ENCODE measurements at regions not wholly inside any gene's neighbourhood (a gene's known extent, or its start where the extent isn't known, plus 50 kb on each side); places are given as distances from the start of the nearest gene placed in this dataset.

- FAIRE-seq = no peak
Observed at GRCh38 chr5:71882826-71883741, 164.0 kb downstream of the CARTPT start.

GRCh38 chr5:71883742-71884103, 164.6 kb downstream of the CARTPT start:
- peak overlapping the region; percentile 65 to 75 for H3K27ac ChIP-seq
- ChIA-PET CTCF (interaction anchor here (0.7 to 2.5 kb wide), 2 partner anchors 11 to 68 kb away, joined by 4 to 8 read pairs; no protein-coding TSS in a partner anchor), POLR2A (no interaction called here)
- 62% methylated on average over 2 of the region's 2 CpGs for WGBS (ENCODE audit: missing lambda C conversion rate)
- ATAC-seq (peak; percentile 24 to 41; a peak in 4 of 6 replicates), DNase-seq (ENCODE audit: low read depth in 1 of 2, low spot score in 1 of 2) (no peak), FAIRE-seq (no peak)
- TF ChIP-seq RNF2 (IDR thresholded peaks at IDR 0.05; ENCODE audit: borderline replicate concordance, low read depth) (no peak), CEBPB (IDR thresholded peaks at IDR 0.05) (no peak), MYC (IDR thresholded peaks at IDR 0.05; ENCODE audit: borderline replicate concordance, low read length) (no peak)
- H3K4me1 ChIP-seq = peaks cover 26% of the 10 kb centered on the region
- no peaks in the 10 kb centered on the region for H3K9me3 ChIP-seq
- no peak overlapping the region for H3K4me3 ChIP-seq
- peak overlapping the region; percentile 59 for H3K4me2 ChIP-seq

More at GRCh38 chr5:71882826-71883741, 164.0 kb downstream of the CARTPT start:
- peak in 1 of 2 experiments; percentile 61 for DNase-seq (ENCODE audit: low read depth in 1 of 2, low spot score in 1 of 2)
- Histone ChIP-seq H3K27ac (peak overlapping the region; percentile 65 to 75), H3K4me2 (peak overlapping the region; percentile 59), H3K4me1 (peaks cover 26% of the 10 kb centered on the region), H3K4me3 (no peak overlapping the region), H3K9me3 (no peaks in the 10 kb centered on the region)
- TF ChIP-seq KDM1A (IDR thresholded peaks at IDR 0.05; ENCODE audit: low read depth) = no peak
- peak in 1 of 2 experiments; percentile 21; a peak in 2 of 5 replicates for TF ChIP-seq RAD21 (conservative IDR thresholded peaks at IDR 0.05 in 1 of 2, IDR thresholded peaks at IDR 0.05 in 1 of 2)
- peak; percentile 76 to 79 for ATAC-seq
- WGBS (ENCODE audit: missing lambda C conversion rate) = 67% methylated on average over 10 of the region's 10 CpGs
- ChIA-PET POLR2A (no interaction called here), CTCF (interaction anchor here (0.6 to 2.5 kb wide), 5 partner anchors 10 to 286 kb away, joined by 3 to 8 read pairs (median 4); no protein-coding TSS in a partner anchor)

GRCh38 chr5:71884926-71885325, 165.9 kb downstream of the CARTPT start:
- DNase-seq (ENCODE audit: low read depth in 1 of 2, low spot score in 1 of 2) (no peak), FAIRE-seq (no peak), ATAC-seq (no peak)
- H3K9me3 ChIP-seq = no peaks in the 10 kb centered on the region
- ChIA-PET POLR2A (no interaction called here), CTCF (no interaction called here)
- 0 out of 6 replicates have a peak overlapping the region, but pooled peaks of 1 of the 2 experiments have one; percentile 9 for H3K27ac ChIP-seq
- no peak overlapping the region for H3K4me3 ChIP-seq
- H3K4me1 ChIP-seq = peaks cover 26% of the 10 kb centered on the region
- no peak overlapping the region for H3K4me2 ChIP-seq
- TF ChIP-seq CHD2 (IDR thresholded peaks at IDR 0.05; ENCODE audit: low read length, partially characterized antibody) = no peak

GRCh38 chr5:71886406-71886805, 167.3 kb downstream of the CARTPT start:
- DNase-seq (ENCODE audit: low read depth in 1 of 2, low spot score in 1 of 2) = no peak
- Histone ChIP-seq H3K27ac (no peak overlapping the region), H3K9me3 (no peaks in the 10 kb centered on the region), H3K4me1 (peaks cover 26% of the 10 kb centered on the region), H3K4me3 (no peak overlapping the region), H3K4me2 (no peak overlapping the region)
- ChIA-PET CTCF (no interaction called here), POLR2A (no interaction called here)
- WGBS (ENCODE audit: missing lambda C conversion rate) = 75% methylated on average over 2 of the region's 2 CpGs
- no peak for ATAC-seq
- FAIRE-seq = no peak
- TF ChIP-seq RNF2 (IDR thresholded peaks at IDR 0.05; ENCODE audit: borderline replicate concordance, low read depth) (no peak), BHLHE40 (IDR thresholded peaks at IDR 0.05; ENCODE audit: low read depth, low read length) (no peak), RARB (CRISPR knock-in tag; IDR thresholded peaks at IDR 0.05) (no peak), POLR2A (IDR thresholded peaks at IDR 0.05; ENCODE audit: low read length) (no peak), FOSB (CRISPR knock-in tag; IDR thresholded peaks at IDR 0.05) (no peak), MAFK (IDR thresholded peaks at IDR 0.05; ENCODE audit: partially characterized antibody) (no peak), JUNB (IDR thresholded peaks at IDR 0.05) (no peak), CHD4 (IDR thresholded peaks at IDR 0.05; ENCODE audit: borderline replicate concordance) (no peak)

- no peaks in the 10 kb centered on the region for H3K9me3 ChIP-seq
- H3K27ac ChIP-seq = peak overlapping the region; percentile 34 to 55; a peak in 3 of 6 replicates
- TF ChIP-seq RARB (CRISPR knock-in tag; IDR thresholded peaks at IDR 0.05) = no peak
- TF ChIP-seq RCOR1 (IDR thresholded peaks at IDR 0.05; ENCODE audit: low read depth, low read length) = no peak
- no peak for TF ChIP-seq ESRRA (IDR thresholded peaks at IDR 0.05; ENCODE audit: borderline replicate concordance, low read length)
- TF ChIP-seq USF2 (IDR thresholded peaks at IDR 0.05) = peak; percentile 65
- POLR2A ChIA-PET = no interaction called here
- 52% methylated on average over 2 of the region's 2 CpGs for WGBS (ENCODE audit: missing lambda C conversion rate)
- peak overlapping the region; percentile 44 for H3K4me2 ChIP-seq
- ATAC-seq (peak; percentile 72 to 93), FAIRE-seq (peak; percentile 84), DNase-seq (ENCODE audit: low read depth in 1 of 2, low spot score in 1 of 2) (peak; percentile 72 to 87)
- CTCF ChIA-PET = interaction anchor here (0.6 kb wide), 1 partner anchor 668 kb away, joined by 3 read pairs; no protein-coding TSS in a partner anchor
- no peak overlapping the region for H3K4me3 ChIP-seq
- H3K4me1 ChIP-seq = peaks cover 32% of the 10 kb centered on the region
Observed at GRCh38 chr5:71887680-71888079, 168.6 kb downstream of the CARTPT start.

All from A549 (cell line).